Fibroblast of peridontal ligament (primary cell): ENCODE measurements at regions not wholly inside any gene's neighbourhood (a gene's known extent, or its start where the extent isn't known, plus 50 kb on each side); places are given as distances from the start of the nearest gene placed in this dataset.

Experiments used
- DNase-seq: peaks from one replicate; pipeline ENCODE4 v3.0.0-alpha.2; 2010; ENCODE audit errors: extremely low read depth

- no peak for DNase-seq
Observed at GRCh38 chr5:148950471-148950863, 112.4 kb downstream of the SH3TC2 start.

GRCh38 chr5:148950892-148951291, 112.0 kb downstream of the SH3TC2 start:
- no peak for DNase-seq

DNA sequence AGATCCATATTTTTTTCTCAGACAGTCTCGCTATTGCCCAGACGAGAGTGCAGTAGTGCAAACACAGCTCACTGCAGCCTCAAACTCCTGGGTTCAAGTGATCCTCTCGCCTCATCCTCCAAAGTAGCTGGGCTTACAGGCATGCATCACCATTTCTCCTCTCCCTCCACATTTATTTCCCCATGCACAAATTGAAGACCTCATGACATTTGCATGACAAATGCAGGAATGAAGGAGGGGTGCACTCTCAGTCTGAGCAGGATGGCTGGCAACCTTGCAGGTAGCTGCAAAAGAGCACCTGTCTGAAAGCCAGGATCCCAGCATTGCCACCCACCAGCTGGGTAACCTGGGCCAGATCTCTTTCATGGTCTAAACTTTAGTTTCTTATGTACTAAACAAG, 111.2 kb downstream of the SH3TC2 start:
- no peak for DNase-seq

DNA sequence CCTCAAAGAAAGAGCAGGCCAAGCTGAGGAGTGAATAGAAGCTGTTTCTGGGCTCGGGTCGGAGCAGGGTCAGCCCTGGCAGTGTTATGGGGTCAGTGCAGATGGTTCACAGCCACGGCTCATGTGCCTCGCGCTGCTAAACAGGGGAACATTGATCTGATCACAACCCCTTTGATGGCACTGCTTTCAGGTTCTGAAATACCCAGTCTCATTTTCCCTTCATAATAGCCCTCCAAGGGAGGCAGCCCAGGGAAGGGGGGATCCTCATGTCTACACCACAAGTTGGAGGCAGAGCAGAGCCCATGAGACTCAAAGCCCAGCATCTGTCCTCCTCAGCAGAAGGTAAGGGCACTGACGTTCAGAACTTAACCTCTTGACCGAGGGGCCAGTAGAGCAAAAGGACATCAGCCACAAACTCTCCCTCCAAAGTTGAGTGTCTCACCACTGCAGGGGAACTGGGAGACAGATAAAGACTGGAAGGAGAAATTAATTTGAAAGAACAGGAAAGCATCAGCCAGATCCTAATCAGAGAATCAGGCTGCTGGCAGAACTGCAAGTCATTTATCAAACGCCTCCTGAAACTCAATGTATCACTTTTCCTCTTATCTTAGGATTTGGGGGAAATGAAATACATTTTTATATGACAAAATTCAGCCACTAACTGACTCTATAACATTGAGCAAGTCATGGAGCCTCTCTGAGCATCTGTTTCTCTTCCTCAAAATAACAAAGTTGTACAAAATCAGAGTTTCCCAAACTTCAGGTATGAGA, 110.6 kb downstream of the SH3TC2 start:
- DNase-seq = no peak

DNA sequence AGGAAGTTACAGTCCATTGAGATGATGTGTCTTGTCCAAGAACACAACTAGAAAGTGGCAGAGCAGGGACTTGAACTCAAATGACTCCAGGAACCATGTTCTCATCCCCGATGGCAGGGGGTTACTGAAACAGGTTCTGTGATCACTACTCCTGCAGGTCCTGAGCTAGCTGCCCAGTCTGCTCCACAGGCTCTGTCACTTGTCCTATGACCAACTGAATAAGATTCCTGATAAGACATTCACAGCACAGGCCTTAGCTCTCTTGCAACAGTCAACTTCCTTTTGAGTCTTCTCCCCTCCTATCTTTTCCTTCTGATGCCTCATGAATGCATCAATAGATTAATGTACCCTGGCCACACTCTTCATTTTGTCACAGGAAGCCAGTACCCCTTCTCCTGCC, 109.2 kb downstream of the SH3TC2 start:
- DNase-seq = no peak
